GM18868 (cell line): ENCODE measurements at regions not wholly inside any gene's neighbourhood (a gene's known extent, or its start where the extent isn't known, plus 50 kb on each side); places are given as distances from the start of the nearest gene placed in this dataset.
A peak's percentile ranks its signal among the peaks of the same experiment; 100 is the strongest.
"Not testable (repeated sequence)": the region's sequence is repeated elsewhere in the genome, so short reads cannot be mapped to it uniquely, and the experiment has no call there.

Experiments used
- ATAC-seq: cut with Tn5 transposase; IDR thresholded peaks from one replicate; pipeline ENCODE4 v1.9.1; 2021; ENCODE audit warnings: mild to moderate bottlenecking, moderate library complexity; ENCODE audit not compliant: unreplicated experiment

GRCh38 chr9:39463696-39464095, 108.2 kb downstream of the SPATA31A1 start:
- ATAC-seq = peak; percentile 33

DNA sequence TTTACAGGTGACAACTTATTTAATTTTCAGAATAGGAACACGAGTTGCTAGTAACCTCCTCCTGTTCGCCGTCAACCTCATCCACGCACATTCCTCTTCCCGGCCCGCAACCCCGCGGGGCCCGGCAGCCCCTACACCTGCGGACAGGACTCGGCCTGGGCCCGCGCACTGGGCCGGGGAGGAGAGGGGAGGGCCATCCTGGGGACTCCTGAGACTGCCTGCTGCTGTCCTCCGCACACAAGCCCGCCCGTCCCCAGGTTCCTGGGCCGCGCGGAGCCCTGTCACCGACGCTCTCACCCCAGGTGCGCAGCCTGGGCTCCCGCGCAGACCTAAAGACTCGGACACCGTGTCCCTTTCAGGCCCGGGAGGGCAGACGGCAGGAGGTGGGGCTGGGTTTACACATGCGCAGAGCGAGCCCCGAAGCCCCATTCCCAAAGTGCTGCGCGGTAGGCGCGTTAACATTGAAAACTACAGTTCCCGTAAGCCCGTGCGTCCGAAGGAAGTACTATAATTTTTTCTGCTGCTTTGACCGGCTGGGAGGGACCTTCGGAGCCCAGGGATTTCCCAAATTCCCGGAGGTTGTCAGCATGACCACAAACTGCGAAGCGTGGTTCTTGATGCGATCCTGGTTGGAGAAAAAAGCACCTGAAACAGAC, 108.8 kb downstream of the SPATA31A1 start:
- ATAC-seq = peak; percentile 97

DNA sequence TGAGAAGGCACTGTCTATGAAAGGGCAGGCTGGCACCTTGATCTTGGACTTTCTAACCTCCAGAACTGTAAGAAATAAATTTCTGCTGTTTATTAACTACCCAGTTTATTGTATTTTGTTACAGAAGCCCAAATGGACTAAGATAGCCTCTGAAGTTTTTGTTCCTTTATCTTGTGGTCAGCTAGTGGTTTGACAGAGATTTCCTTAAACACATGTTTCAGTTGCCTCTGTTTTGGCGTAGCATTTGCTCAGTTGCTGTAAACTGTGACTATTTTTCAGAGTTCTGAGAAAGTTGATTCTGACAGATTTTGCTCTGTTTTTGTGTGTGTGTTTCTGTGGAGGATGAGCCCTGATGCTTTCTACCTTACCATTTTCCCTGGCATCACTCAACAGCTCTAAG, 119.0 kb downstream of the SPATA31A1 start:
- peak; percentile 100 for ATAC-seq

DNA sequence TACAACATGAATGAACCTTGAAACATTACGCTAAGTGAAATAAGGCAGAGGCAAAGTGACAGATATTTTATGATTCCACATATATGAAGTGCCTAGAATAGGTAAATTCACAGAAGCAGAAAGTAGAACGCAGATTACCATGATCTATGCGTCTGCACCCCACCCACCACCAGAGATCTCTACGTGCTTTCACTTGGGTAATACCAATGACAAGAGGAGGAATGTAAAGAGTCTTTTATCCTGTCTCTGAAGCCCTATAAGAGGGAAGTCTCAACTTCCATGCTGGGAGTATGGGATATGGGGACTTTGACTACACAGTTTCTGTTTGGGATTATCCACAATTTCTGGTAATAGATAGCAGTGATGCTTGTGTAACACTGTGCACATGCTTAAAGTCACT, 127.6 kb downstream of the SPATA31A1 start:
- not testable (repeated sequence) for ATAC-seq

DNA sequence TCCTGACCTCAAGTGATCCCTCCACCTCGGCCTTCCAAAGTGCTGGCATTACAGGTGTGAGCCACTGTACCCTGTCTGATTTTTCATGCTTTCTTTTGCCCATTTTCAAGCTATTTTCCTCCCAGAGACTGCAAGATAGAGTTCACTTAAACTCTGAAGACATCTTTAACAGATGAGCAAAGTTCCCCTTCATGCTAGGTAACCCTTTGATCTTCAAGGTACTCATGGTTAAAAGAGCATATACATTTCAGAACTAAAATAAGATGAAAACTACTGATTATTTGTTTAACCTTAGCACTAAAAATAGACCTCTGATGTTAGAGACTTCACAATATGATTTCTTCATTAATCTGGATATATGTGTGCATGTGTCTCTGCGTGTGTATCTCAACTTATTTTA, 128.4 kb downstream of the SPATA31A1 start:
- peak; percentile 72 for ATAC-seq

DNA sequence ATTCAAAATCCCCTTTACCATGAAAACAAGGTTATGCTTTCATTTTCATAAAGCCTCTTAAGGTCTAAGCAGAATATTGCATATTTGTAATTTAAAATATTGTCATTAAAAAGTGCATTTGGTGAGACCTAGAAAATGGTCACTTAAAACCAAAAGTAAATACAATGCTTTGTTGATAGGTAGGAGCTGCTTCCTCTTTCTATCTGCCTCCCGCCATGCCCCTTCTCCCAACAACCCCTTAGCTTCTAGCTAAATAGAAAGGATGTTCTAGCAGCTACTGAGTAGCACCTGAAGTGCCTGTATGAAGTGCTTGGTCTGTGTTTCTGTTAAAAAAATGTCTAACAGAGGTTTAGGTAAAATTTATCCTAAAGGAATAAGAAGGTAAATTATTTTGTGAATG, 128.8 kb downstream of the SPATA31A1 start:
- ATAC-seq = peak; percentile 92

GRCh38 chr9:39487477-39487876, 132.0 kb downstream of the SPATA31A1 start:
- ATAC-seq = not testable (repeated sequence)

DNA sequence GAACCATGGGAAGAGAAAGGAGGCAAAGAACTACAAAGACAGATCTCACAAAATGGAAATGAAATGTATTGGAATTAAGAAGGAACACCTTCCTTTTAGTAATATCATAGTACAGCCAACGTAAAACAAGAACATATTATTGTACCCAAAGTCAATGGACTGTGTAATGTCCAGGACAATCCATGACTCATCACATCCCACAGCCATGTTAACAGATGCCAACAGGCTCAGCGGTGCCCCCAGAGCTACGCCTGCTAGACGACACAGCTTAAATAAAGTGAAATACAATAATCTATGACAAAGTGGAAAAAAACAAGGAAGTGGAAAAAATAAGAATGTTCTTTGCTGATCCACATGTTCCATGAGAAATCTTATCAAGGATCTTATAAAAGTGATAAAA, 140.8 kb downstream of the SPATA31A1 start:
- ATAC-seq = not testable (repeated sequence)

DNA sequence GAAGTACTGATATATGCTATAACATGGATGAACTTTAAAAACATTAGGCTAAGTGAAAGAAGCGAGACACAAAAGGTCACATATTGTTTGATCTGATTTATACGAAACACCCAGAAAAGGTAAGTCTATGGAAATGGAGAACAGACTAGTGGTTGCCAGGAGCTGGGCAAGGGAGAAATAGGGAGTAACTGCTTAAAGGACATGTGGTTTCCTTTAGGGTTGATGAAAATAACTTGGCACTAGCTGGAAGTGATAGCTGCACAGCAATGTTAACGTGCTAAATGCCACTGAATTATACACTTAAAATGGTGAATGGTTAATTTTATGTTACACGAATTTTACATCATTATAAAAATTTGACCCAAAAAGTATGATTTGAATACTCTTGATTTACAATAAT, 147.7 kb downstream of the SPATA31A1 start:
- not testable (repeated sequence) for ATAC-seq

DNA sequence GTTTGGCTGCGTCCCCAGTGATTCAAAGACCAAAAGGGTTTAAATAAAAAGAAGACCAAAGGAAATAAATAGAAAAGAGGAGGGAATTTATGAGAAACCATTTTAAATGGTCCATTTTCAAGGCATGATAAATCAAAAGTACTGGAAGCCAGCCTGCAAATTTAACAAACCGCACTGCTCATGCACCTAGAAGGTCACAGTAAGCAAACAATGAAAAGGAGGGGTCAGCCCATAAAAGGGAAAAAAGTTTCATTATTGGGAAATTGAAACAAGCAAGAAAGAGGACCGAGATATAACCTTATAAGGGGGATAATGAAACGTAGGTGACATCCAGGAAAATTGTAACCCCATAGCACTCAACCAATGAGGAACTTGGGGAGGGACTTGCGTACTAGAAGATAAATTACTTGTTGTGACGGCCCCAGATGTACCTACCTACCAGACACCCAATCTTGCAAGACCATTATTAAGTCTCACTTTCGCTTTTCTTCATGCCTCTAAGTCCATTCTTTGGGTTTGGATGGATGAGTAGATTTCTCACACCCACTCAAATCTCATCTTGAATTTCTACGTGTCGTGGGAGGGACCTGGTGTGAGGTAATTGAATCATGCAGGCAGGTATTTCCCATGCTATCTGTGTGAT, 172.0 kb downstream of the SPATA31A1 start:
- not testable (repeated sequence) for ATAC-seq

DNA sequence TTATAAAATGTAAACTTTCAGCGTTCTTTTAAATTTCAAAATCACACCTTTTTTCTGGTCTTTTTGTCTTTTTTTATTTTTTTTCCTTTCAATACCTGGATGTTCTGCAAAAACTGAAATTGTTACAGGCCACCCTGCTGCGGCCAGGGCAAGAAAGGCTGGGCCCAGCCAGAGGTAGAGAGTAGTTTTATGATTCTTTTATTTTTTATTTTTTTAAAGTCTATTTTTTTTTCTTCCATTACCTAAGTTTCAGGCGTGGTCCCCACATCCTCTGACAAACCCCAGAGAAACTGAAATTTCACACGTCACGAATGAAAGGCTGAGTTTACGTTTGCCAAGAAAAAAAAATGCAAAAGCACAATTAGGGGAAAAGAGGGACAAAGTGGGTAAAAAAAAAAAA, 177.1 kb downstream of the SPATA31A1 start:
- not testable (repeated sequence) for ATAC-seq

GRCh38 chr9:39533001-39533762, 177.7 kb downstream of the SPATA31A1 start:
- ATAC-seq = not testable (repeated sequence)

- not testable (repeated sequence) for ATAC-seq
Observed at GRCh38 chr9:39533763-39534548, 178.5 kb downstream of the SPATA31A1 start.

GRCh38 chr9:39534897-39535296, 179.4 kb downstream of the SPATA31A1 start:
- not testable (repeated sequence) for ATAC-seq

- ATAC-seq = not testable (repeated sequence)
Observed at GRCh38 chr9:39542157-39542556, 186.7 kb downstream of the SPATA31A1 start.

- ATAC-seq = not testable (repeated sequence)
Observed at GRCh38 chr9:39545079-39545478, 189.6 kb downstream of the SPATA31A1 start.

DNA sequence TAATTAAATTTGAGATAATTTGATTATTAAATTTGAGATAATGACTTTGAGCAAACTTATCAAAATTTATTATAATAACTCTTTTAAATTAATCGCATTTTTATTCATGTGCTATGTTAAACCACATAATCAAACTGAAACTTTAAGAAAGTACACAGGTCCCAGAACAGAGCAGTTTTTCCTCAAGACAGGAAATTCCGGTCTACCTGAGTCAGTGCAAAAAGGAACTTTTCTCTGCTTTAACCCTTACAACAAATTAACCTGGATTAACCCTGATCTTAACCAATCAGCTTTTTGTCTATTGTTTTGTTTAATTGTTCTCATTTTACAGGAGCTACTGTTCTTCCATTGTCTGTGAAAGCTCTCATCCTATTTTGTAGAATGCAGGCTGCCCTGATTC, 195.1 kb downstream of the SPATA31A1 start:
- ATAC-seq = not testable (repeated sequence)

GRCh38 chr9:39551544-39551943, 196.1 kb downstream of the SPATA31A1 start:
- not testable (repeated sequence) for ATAC-seq

- not testable (repeated sequence) for ATAC-seq
Observed at GRCh38 chr9:39552242-39552881, 196.9 kb downstream of the SPATA31A1 start.

- ATAC-seq = not testable (repeated sequence)
Observed at GRCh38 chr9:39554352-39554751, 198.9 kb downstream of the SPATA31A1 start.
